Thymus (tissue), 11 donors: ENCODE measurements at regions not wholly inside any gene's neighbourhood (a gene's known extent, or its start where the extent isn't known, plus 50 kb on each side); places are given as distances from the start of the nearest gene placed in this dataset.
"Not testable (repeated sequence)": the region's sequence is repeated elsewhere in the genome, so short reads cannot be mapped to it uniquely, and the experiment has no call there.

Source experiments
- DNase-seq, 9 donors: peaks; one replicate each; pipeline ENCODE4 v3.0.0-alpha.2; 2013; ENCODE audit warnings: low spot score in 9 of 9, low read depth in 6 of 9, missing footprints in 1 of 9
- H3K27ac ChIP-seq, 2 donors: one replicate each; pipeline ENCODE4 v1.5.1; 2013; ENCODE audit warnings: control low read depth in 1 of 2, low read depth in 1 of 2, low read length in 1 of 2, mild to moderate bottlenecking in 1 of 2, moderate library complexity in 1 of 2
- H3K27me3 ChIP-seq, 2 donors: one replicate each; pipeline ENCODE4 v1.5.1; 2013; ENCODE audit warnings: low read length in 1 of 2; ENCODE audit not compliant: control insufficient read depth in 2 of 2, insufficient read depth in 1 of 2
- H3K36me3 ChIP-seq, 2 donors: one replicate each; pipeline ENCODE4 v1.5.1; 2013; ENCODE audit warnings: low read length in 1 of 2, mild to moderate bottlenecking in 1 of 2, moderate library complexity in 1 of 2; ENCODE audit not compliant: control insufficient read depth in 2 of 2, insufficient read depth in 2 of 2
- H3K4me1 ChIP-seq, 2 donors: one replicate each; pipeline ENCODE4 v1.5.1; 2013; ENCODE audit warnings: low read length in 2 of 2; ENCODE audit not compliant: control insufficient read depth in 2 of 2, insufficient read depth in 2 of 2
- H3K4me3 ChIP-seq, 2 donors: one replicate each; pipeline ENCODE4 v1.5.1; 2013; ENCODE audit warnings: low read length in 2 of 2, control low read depth in 1 of 2, mild to moderate bottlenecking in 1 of 2
- H3K9me3 ChIP-seq, 2 donors: one replicate each; pipeline ENCODE4 v1.5.1; 2013; ENCODE audit warnings: low read length in 1 of 2, mild to moderate bottlenecking in 1 of 2; ENCODE audit not compliant: control insufficient read depth in 2 of 2, insufficient read depth in 1 of 2
- WGBS: extraction: QIAGEN DNeasy Blood & Tissue Kit; methylation state at CpG from one replicate; pipeline ENCODE4 v1.1.7; 2013; 5-methylcytosine and 5-hydroxymethylcytosine counted together
- donor health status: healthy.

GRCh38 chr6:67920040-67920439, 715.0 kb upstream of the ADGRB3 start:
- H3K36me3 ChIP-seq, H3K27ac ChIP-seq, H3K9me3 ChIP-seq, H3K27me3 ChIP-seq, H3K4me1 ChIP-seq, DNase-seq, H3K4me3 ChIP-seq: not testable (repeated sequence)
- WGBS = 89% methylated on average over 1 of the region's 1 CpG

- Histone ChIP-seq H3K27ac (no peak overlapping the region), H3K4me3 (no peak overlapping the region), H3K36me3 (no peaks in the 10 kb centered on the region), H3K27me3 (no peaks in the 10 kb centered on the region), H3K9me3 (peaks cover 0 to 4% of the 10 kb centered on the region in 2 donors), H3K4me1 (no peaks in the 10 kb centered on the region)
- no peak for DNase-seq
- 90% methylated on average over 2 of the region's 2 CpGs for WGBS
These were observed 718.7 kb upstream of the ADGRB3 start for GRCh38 chr6:67916399-67916798.

- H3K9me3 ChIP-seq = peaks cover 0 to 4% of the 10 kb centered on the region in 2 donors
- 48% methylated on average over 1 of the region's 1 CpG for WGBS
- no peaks in the 10 kb centered on the region for H3K4me1 ChIP-seq
- H3K36me3 ChIP-seq = no peaks in the 10 kb centered on the region
- H3K4me3 ChIP-seq = no peak overlapping the region
- H3K27ac ChIP-seq = no peak overlapping the region
- H3K27me3 ChIP-seq = no peaks in the 10 kb centered on the region
- no peak for DNase-seq
These were observed 720.7 kb upstream of the ADGRB3 start for GRCh38 chr6:67914419-67914818.

GRCh38 chr6:67909354-67909753, 725.7 kb upstream of the ADGRB3 start:
- Histone ChIP-seq H3K4me3 (no peak overlapping the region), H3K36me3 (no peaks in the 10 kb centered on the region), H3K4me1 (no peaks in the 10 kb centered on the region), H3K9me3 (no peaks in the 10 kb centered on the region), H3K27ac (no peak overlapping the region), H3K27me3 (no peaks in the 10 kb centered on the region)
- DNase-seq = no peak
- 96% methylated on average over 2 of the region's 2 CpGs for WGBS

- Histone ChIP-seq H3K4me1 (no peaks in the 10 kb centered on the region), H3K4me3 (no peak overlapping the region), H3K27me3 (no peaks in the 10 kb centered on the region), H3K27ac (no peak overlapping the region), H3K36me3 (no peaks in the 10 kb centered on the region), H3K9me3 (no peaks in the 10 kb centered on the region)
- no peak for DNase-seq
- 86% methylated on average over 2 of the region's 2 CpGs for WGBS
These were observed 726.7 kb upstream of the ADGRB3 start for GRCh38 chr6:67908379-67908778.

GRCh38 chr6:67904735-67905134, 730.3 kb upstream of the ADGRB3 start:
- H3K27me3 ChIP-seq = not testable (repeated sequence)

GRCh38 chr6:67898875-67899274, 736.2 kb upstream of the ADGRB3 start:
- Histone ChIP-seq H3K27me3 (no peaks in the 10 kb centered on the region), H3K9me3 (peaks cover 0 to 2% of the 10 kb centered on the region in 2 donors), H3K4me3 (no peak overlapping the region), H3K36me3 (no peaks in the 10 kb centered on the region), H3K27ac (no peak overlapping the region), H3K4me1 (no peaks in the 10 kb centered on the region)
- 91% methylated on average over 1 of the region's 1 CpG for WGBS
- DNase-seq = no peak

More at GRCh38 chr6:67904735-67905134, 730.3 kb upstream of the ADGRB3 start:
- H3K9me3 ChIP-seq, DNase-seq, H3K27ac ChIP-seq, H3K36me3 ChIP-seq, H3K4me1 ChIP-seq, H3K4me3 ChIP-seq: not testable (repeated sequence)

- peaks cover 0 to 2% of the 10 kb centered on the region in 2 donors for H3K9me3 ChIP-seq
- no peak overlapping the region for H3K4me3 ChIP-seq
- H3K36me3 ChIP-seq = no peaks in the 10 kb centered on the region
- 76% methylated on average over 7 of the region's 7 CpGs for WGBS
- no peak overlapping the region for H3K27ac ChIP-seq
- no peaks in the 10 kb centered on the region for H3K4me1 ChIP-seq
- DNase-seq = no peak
- no peaks in the 10 kb centered on the region for H3K27me3 ChIP-seq
These were observed 737.0 kb upstream of the ADGRB3 start for GRCh38 chr6:67897998-67898607.

- H3K27me3 ChIP-seq = no peaks in the 10 kb centered on the region
- no peak for DNase-seq
- no peak overlapping the region for H3K27ac ChIP-seq
- 75% methylated on average over 1 of the region's 1 CpG for WGBS
- H3K4me3 ChIP-seq = no peak overlapping the region
- H3K4me1 ChIP-seq = no peaks in the 10 kb centered on the region
- no peaks in the 10 kb centered on the region for H3K36me3 ChIP-seq
- peaks cover 0 to 2% of the 10 kb centered on the region in 2 donors for H3K9me3 ChIP-seq
These were observed 738.6 kb upstream of the ADGRB3 start for GRCh38 chr6:67896476-67896875.

GRCh38 chr6:67889682-67889995, 745.4 kb upstream of the ADGRB3 start:
- Histone ChIP-seq H3K4me3 (no peak overlapping the region), H3K27me3 (no peaks in the 10 kb centered on the region), H3K36me3 (no peaks in the 10 kb centered on the region), H3K4me1 (no peaks in the 10 kb centered on the region), H3K9me3 (peaks cover 0 to 29% of the 10 kb centered on the region in 2 donors), H3K27ac (no peak overlapping the region)
- WGBS = 91% methylated on average over 2 of the region's 2 CpGs
- DNase-seq = no peak
